HG02884 (cell line): ENCODE measurements at regions not wholly inside any gene's neighbourhood (a gene's known extent, or its start where the extent isn't known, plus 50 kb on each side); places are given as distances from the start of the nearest gene placed in this dataset.

ENCODE experiments used
- ATAC-seq: cut with Tn5 transposase; IDR thresholded peaks from one replicate; pipeline ENCODE4 v1.9.1; 2021; ENCODE audit warnings: mild to moderate bottlenecking, moderate library complexity; ENCODE audit not compliant: unreplicated experiment

DNA sequence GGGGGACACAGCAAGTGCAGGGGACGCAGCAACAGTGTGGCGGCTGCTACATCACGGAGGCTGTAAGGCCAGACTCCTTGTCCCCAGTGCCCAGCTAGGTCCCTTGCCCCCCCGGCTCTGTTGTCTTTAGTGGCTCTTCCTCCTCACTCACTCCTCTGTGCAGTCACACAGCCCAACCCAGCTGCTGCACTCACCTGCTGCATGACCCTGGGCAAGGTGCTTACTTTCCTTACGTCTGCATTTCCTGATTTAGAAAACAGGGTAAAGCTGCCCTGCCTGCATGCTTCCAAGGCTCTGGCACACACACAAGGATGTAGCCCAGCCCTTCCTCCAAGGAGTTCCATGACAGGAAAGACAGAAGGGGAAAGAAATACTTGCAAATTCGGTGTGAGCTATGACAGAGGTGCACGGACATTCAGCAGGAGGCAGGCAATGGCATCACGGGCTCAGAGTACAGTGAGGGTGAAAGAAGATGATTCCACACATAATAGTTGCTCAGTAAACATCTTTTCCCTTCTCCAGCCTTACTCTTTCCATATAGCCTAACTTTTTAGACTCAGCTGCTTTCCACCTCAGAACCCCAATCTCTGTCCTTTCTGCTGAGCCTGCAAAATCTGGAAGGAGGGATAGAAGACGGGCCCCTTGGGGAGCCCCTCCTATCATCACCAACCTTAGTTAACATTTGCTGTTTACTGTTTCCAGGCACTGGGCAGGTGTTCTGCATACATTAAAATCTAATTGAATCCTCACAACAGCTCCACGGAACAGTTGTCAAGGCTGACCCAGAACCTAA, 150.9 kb downstream of the MRM1 start:
- ATAC-seq: no peak

DNA sequence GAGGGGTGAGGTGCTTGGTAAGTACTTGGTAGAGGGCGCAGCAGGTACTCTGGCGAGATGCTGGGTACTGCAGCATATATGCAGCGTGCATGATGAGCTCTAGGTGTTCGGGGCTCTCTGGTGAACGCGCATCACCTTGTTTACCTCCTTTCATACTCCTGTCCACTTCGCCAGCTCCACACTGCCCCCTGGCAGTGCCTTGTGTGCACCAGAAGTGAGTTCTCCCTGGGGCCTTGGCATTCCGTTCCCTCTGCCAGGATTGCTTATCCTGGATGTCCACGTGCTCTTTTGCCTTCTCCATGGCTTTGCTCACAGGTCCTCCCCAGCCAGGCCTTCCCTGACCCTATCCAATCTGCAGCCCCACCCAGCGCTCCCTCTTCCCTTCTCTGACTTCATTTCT, 154.2 kb downstream of the MRM1 start:
- ATAC-seq: no peak

DNA sequence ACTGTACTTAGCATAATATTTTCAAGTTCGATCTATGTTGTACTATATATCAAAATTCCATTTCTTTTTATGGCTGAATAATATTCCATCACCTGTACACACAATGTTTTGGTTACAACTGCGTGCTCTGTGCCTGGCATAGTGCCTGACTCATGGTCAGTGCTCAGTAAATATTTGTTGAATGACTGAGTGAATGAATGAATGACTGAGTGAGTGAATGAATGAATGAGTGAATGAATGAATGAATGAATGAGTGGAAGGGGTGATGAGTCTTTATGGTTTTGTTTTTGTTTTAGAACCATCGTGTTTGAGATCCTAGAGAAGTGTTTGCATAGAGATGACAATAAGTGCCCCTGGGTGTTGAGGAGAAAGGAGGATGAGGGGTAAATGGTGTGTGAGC, 155.3 kb downstream of the MRM1 start:
- ATAC-seq: no peak

DNA sequence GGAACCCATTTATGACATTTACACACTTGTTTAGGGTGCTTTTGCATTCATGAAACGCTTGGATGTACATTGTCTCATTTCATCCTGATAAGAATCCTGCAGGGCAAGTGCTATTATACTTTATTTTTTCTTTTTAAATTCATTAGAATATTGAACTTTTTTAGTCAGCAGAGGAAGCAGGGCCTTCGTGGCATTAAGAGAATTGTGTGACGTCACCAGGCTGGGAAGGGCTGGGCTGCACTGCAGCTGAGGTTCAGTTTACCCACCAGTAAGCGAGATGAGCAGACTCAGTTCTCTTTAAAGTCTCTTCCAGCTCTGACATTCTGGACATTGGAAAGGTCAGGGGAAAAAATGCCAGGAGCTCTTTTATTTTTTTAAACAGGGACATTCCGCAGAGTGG, 159.0 kb downstream of the MRM1 start:
- ATAC-seq: no peak

DNA sequence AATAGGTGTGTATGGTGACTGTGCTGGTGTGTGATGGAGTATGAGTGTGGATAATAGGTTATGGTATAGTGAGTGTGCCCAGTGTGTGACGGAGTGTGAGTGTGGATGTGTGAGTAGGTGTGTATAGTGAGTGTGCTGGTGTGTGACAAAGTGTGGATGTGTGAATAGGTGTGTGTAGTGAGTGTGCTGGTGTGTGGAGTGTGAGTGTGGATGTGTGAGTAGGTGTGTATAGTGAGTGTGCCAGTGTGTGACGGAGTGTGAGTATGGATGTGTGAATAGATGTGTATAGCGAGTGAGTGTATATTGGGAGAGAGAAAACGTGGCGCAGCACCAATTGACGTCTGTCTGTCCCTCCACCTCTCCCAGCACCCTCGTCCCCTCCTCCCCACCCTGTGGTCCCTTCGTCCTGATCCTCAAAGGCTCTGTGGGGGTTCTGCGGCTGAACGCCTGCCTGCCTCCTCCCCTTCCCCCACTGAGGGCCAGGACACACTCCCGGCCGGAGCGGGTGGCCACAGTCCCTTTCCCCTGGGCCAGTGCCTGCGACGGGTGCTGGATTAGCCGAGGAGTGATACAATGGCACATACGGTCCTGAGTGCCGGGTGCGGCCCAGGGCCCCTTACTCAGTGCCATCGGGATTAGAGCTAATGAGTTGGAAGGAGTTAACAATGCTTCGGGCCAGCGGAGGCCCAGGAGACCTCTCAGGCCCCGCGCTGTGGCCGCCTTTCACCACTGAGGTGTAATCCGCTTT, 160.0 kb downstream of the MRM1 start:
- no peak for ATAC-seq

DNA sequence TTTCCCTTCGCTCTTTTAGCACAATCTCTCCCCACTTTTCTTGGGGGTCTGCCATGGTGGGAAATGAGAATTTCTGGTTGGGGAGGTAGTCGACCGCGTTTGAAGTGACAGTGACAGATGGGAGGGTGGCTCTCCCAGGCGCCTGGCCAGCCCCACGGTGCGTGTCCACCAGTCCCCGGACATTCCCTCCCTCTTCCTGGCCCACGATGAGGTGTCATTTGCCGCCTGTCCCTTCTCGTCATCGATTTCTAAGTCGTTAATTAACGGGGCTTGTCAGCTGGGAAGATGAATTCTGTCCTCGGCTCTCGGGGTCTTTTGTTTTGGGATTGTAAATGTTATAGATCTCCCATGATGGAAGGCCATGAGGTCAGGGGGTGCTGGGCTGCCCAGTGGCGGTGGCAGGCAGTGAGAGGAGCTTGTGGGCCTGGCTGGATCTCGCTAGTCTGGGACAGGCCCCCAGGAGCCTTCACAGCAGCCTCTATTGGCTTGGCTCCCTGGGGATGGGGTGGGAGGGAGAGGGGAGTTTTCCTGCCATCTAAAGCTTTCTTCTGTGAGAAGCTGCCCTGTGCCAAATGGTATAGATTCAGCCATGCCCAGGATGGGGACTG, 164.2 kb downstream of the MRM1 start:
- ATAC-seq: no peak

DNA sequence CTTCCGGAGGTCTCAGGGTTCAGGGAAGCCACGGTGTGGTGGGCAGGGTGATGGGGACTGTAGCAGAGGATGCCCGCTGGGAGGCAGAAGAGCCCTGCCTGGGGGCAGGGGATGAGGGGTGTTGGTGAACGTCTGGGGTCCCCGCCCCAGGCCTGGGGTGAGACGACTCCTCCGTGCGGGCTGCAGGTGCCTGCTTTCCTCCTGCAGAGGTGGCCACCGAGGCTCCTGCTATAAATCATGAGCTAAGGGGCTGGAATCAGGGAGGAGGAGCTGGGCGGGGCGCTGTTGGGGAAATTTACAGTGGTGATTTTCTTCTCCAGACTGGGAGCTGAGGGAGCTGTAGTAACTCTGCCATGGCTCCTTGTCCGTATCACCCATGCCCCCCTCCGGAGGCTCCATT, 167.0 kb downstream of the MRM1 start:
- ATAC-seq: no peak

DNA sequence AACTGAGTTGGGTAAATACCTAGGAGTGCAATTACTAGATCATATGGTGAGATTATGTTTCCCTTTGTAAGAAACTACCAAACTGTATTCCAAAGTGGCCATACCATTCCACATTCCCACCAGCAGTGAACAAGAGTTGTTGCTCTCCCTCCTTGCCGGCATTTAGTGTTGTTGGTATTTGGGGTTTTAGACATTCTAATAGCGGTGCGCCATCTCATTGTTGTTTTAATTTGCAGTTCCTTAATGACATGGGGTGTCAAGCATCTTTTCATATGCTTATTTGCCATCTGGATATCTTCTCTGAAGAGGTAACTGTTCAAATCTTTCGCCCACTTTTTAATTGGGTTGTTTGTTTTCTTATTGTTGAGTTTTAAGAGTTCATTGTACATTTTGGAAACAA, 164.2 kb upstream of the LHX1 start:
- ATAC-seq: no peak

DNA sequence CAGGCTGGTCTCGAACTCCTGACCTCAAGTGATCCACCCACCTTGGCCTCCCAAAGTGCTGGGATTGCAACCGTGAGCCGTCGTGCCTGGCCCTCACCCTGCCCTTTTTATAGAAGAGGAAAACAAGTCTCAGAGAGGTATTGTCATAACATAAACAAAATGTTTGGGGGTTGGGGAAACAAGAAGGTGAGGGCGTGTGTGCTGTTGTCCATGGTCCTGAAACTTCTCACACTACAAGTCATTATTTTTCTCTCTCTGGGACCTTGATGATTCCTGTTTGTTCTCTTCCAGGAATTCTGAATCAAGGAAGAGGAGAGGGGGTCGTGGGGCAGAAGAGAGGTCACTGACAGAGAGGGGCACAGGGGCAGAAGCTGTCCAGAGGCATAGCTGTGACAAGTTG, 160.2 kb upstream of the LHX1 start:
- ATAC-seq: no peak

DNA sequence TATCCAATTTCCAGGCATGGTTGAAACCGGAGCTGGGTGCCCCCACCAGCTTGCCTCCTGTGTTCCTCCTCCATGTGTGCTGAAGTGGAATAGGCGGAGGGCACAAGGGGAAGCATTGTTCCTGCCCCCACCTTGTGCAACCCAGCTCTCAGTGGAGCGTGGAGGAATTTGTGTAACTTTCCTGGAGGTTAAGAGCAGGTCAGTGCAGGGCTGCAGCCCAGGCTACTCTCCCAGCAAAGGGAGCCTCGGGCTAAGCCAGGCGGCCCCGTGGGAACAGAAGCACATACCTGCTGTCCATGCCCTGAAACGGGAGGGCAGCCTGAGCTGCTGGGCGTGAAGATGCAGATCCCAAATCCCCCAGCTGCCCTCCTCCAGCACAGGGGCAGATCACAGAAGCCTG, 158.8 kb upstream of the LHX1 start:
- ATAC-seq: no peak

DNA sequence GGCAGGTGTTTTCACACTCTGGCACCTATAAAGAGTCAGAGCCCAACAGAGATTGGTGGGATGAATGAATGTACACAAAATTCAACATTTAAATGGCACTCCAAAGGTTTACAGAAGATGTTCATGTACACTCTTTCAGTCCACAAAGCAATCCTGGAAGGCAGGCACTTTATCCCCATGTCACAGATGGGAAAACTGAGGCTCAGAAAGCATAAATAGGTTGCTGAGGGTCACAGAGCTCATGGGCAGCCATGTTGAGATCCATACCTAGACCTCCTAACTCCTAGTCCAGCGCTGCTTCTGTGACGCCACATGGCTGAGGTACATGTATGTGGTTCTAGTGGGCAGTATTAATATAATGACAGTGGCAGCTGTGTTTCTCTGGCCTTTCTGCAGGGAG, 157.7 kb upstream of the LHX1 start:
- ATAC-seq: no peak

DNA sequence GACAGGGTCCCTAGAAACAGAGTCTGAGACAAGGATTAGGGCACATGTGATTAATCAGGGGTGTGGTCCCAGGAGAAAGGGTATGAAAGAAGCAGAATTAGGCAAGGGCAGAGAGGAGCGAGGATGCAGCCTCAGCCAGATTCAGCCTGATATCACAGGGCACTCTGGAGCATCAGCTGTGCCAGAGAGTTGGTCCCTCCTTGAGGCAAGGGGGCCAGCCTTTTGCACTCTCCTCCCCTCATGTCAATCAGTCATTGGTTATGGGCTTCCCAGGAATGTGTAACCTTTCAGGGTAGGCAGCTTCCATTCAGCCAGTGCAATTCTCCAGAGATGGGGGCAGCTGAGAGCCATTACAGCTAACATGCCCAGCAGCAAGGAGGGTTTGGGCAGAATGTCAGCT, 152.6 kb upstream of the LHX1 start:
- no peak for ATAC-seq

DNA sequence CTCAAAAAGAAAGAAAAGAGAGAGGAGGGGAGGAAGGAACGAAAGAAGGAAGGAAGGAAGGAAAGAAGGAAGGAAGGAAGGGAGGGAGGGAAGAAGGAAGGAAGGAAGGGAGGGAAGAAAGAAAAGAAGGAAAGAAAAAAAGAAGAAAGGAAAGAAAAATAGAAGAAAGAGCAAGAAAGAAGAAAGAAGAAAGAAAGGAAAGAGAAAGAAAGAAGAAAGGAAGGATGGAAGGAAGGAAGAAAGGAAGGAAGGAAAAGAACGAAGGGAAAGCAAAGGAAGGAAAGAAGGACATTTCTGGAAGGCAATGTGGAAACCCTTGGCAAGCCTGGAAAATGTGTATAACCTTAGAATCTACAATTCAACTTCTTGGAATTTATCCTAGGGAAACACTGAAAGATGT, 150.4 kb upstream of the LHX1 start:
- ATAC-seq: no peak

DNA sequence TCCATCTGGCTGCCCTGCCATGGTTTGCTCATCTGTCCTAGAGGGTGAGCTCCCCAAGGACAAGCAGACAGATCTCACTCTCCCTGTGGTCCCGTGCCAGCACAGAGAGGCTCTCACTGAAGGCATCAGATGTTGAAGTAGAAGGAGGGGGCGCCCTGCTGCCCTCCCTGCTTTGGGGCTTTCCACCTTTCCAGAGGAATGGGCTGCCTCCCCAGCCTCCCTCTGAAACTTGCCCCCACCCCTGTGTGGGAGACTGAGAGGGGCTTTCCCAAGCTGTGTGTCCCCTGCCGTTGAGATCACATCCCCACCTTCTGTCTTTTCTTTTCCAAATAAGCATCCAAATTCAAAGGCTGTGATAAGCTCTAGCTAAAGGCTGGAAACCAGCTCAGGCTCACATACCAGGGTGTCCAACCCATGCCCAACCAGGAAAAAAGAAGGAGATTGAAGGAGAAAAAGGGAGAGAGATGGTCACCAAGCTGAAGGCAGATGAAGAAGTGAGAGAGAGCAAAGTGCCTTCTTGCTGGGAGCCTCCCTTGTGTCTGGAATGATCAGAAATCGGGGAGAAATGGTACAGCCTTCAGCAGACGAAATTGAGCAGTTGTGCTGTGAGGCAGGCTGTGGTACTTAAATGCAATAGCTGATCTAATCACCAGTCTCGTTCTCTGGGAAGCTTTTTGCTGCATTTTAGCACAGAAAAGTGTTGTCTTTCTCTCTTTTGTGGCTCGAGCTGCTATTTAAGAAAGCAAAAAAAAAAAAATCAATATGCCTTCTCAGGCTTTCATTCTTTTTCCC, 145.9 kb upstream of the LHX1 start:
- no peak for ATAC-seq

DNA sequence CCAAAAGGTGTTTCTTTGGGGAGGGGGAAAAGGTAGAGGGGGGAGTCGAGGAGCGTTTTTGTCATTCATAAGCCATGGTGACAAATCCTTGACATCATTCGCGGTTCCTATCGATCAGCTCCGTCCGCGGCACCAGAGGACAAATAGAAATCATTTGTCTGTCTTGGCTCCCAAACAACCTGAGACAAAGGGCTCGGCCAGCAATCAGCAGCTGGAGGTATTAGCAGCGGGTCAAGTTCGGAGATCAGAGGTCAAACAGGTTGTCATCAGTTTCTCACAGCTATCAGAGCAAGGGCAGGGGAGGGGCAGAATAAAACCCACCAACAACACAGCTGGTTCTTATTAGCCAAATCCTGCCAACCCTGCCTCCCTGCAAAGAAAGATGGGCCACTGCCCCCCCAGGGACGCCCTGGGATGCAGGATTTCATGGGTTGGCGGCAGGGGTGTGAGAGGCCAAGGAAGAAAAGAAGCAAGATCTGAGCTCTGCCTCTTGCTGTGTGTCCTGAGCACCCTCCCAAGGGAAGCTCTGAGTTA, 145.3 kb upstream of the LHX1 start:
- ATAC-seq: no peak

DNA sequence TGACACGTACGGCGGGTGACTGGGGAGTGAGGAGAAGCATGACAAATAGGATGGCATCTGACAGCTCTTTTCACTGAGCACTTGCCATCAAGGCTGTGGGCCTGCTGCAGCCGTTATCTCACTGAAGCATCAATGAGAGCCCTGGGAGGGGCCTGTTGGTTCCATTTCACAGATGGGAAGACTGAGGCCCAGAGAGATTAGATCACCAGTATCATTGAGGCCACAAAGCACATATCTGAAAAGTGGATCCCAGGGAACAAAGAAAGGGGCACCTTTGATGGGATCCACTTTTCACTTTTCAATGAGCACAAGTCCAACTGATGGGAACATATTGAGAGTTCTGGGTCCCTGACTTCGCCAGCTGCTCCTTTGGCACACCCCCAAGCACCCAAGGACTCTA, 144.4 kb upstream of the LHX1 start:
- ATAC-seq: no peak

DNA sequence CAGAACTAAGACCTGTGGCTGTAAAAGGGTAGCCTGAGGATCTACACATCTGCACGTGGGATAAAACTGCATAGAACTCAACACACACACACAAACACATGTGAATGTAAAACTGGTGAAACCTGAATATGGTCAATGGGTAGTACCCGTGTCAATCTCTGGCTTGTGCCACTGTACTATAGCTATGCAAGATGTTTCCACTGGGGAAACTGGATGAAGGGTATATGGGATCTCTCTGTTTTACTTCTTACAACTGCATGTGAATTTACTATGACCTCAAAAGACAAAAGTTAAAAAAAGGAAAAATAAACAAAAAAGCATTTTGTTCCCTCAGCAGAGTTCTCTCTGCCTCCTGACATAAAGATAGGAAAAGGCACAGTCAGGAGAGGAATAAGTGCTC, 143.3 kb upstream of the LHX1 start:
- no peak for ATAC-seq

DNA sequence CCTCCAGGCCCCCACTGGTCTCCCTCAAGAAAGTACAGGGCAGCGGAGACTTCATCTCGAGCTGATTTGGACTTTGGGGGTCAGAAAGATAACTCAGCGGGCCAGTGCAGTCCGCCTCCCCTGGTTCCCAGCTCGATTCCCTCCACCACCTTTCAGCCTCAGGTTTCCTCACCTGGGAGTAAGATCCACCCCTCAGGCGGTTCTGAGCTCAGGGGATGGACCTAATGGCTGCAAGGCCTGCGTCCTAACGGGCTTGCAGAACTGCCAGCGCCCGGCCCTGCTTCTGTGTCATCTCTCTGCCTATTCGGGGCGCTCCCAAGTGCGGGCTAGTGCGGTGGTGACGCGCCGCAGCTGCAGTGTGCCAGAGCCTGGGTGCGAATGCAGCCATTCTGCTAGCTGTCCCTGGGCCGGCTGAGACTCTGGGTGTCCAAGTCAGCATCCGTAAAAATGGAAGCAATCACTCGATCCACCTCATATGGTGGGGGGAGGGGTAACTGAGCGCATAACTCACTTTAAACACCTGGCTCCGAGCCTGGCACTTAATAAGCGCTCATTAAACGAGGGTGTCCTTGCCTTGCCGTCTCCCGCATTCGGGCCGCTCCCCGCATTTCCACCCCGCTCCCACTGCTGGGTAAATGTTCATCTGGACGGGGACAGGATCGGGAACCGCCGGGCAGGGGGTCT, 129.6 kb upstream of the LHX1 start:
- no peak for ATAC-seq

DNA sequence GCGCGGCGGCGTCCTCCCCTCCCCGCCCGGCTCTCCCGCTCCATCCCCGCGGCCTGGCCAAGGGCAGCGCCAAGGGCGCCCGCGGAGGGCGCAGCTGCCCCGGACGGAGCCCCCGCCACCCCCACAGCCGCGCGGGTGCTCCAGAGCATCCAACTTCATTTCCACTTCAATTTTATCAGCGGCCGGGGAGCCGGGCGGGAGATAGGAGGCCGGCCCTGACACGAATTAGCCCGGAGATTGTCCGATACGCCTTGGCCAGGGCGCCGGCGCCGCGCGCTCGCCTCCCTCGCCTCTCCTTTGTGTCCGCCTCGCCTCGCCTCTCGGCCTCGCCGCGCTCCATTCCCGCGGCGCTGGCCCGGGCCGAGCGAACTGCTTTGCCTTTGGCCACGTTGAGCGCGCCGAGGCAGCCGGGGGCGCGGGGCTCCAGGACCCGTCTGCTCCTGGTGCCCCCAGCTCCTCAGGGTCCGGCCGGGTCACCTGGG, 129.1 kb upstream of the LHX1 start:
- no peak for ATAC-seq

DNA sequence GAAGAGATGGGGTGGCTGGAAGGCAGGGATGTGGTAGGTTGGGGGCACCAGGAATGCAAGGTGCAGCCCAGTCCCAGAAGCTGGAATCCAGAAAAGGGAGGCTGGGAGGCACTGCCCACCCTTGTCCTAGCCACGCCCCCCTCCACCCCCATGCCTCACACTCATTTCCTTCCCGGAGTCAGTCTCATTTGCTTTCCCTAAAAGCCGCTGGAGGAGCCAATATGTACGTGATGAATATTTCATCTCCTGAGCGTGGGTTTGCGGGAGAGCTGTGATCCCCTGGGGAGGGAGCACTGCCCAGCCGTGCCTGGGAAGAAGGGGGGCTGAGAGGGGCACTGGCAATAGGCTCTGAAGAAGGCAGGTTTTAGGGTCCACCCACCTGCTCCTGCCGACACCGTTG, 124.5 kb upstream of the LHX1 start:
- ATAC-seq: no peak
